ENCODE measurements at regions not wholly inside any gene's neighbourhood (a gene's known extent, or its start where the extent isn't known, plus 50 kb on each side); places are given as distances from the start of the nearest gene placed in this dataset.

DNA sequence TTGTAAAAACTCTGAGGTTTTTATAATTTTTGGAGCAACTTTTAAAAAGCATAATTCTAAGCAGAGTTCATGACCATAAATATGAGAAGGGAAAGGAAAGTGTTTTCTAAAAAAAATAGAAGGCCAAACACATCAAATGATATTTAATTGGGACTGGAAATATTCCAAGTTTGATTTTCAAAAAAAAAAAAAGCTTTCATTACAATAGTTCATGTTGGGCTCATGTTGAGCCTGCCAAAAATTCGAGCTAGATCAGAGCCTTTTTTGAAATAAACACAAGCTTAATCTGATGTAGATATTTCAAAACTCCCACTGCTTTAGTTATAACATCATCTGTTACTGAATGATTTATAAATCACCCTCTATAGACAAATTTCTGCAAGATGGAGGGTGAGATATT, 163.4 kb upstream of the DEFB112 start:
- intact Hi-C loops (cut with micrococcal nuclease) = no loop called here
- no CpG with 5 or more reads among the region's 1 CpG for whole genome bisulfite sequencing (ENCODE audit: insufficient coverage)

DNA sequence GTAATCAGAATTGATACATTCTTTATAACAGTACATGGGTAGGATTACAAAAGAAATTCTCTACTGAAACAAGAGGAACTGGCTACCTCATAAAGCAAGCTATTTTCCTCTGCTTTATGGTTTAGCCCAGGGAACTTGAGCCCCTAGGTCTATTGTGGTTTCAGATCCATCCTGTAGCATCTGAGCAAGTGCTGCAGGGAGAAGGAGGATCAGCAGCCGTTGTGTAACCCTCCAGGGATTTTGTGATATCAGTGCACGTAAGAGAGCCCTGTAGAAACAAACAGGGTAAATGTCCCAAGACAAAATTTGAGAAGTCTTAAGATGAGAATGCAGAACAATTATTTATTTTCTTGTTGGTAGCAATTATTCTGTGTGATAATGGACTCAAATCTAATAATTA, 165.2 kb upstream of the DEFB112 start:
- Histone ChIP-seq H3K4me1 (ENCODE audit: control insufficient read depth in 1 of 2, insufficient read depth in 2 of 2, low read length in 2 of 2) (no peaks in the 10 kb centered on the region), H4K20me1 (ENCODE audit: insufficient read depth, low read length) (no peaks in the 10 kb centered on the region), H2AFZ (ENCODE audit: insufficient read depth, low read depth, low read length, poor library complexity, severe bottlenecking) (no peak overlapping the region), H3K27me3 (ENCODE audit: control insufficient read depth in 2 of 2, insufficient read depth in 2 of 2, low read length in 2 of 2) (no peaks in the 10 kb centered on the region), H3K79me2 (ENCODE audit: insufficient read depth, low read length) (no peaks in the 10 kb centered on the region), H3K4me3 (replicated peaks in 1 of 3; ENCODE audit: low read depth in 2 of 3, low read length in 3 of 3) (no peak overlapping the region), H3K27ac (ENCODE audit: low read depth in 1 of 2, low read length in 2 of 2) (no peak overlapping the region), H3K9ac (ENCODE audit: insufficient read depth, low read length, poor library complexity, severe bottlenecking) (no peak overlapping the region), H3K4me2 (replicated peaks; ENCODE audit: extremely low read depth, low read length, poor library complexity, severe bottlenecking) (no peak overlapping the region), H3K9me3 (replicated peaks in 1 of 2; ENCODE audit: control insufficient read depth in 1 of 2, insufficient read depth in 1 of 2, low read length in 2 of 2) (no peaks in the 10 kb centered on the region), H3K36me3 (replicated peaks in 1 of 2; ENCODE audit: control insufficient read depth in 1 of 2, insufficient read depth in 2 of 2, low read length in 2 of 2) (no peaks in the 10 kb centered on the region)
- intact Hi-C loops (cut with micrococcal nuclease) = no loop called here
- no peak overlapping the region for H3K4me3 Mint-ChIP-seq
- no peaks in the 10 kb centered on the region for H3K9me3 Mint-ChIP-seq
- TF ChIP-seq, protein P1, sequence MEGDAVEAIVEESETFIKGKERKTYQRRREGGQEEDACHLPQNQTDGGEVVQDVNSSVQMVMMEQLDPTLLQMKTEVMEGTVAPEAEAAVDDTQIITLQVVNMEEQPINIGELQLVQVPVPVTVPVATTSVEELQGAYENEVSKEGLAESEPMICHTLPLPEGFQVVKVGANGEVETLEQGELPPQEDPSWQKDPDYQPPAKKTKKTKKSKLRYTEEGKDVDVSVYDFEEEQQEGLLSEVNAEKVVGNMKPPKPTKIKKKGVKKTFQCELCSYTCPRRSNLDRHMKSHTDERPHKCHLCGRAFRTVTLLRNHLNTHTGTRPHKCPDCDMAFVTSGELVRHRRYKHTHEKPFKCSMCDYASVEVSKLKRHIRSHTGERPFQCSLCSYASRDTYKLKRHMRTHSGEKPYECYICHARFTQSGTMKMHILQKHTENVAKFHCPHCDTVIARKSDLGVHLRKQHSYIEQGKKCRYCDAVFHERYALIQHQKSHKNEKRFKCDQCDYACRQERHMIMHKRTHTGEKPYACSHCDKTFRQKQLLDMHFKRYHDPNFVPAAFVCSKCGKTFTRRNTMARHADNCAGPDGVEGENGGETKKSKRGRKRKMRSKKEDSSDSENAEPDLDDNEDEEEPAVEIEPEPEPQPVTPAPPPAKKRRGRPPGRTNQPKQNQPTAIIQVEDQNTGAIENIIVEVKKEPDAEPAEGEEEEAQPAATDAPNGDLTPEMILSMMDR (IDR thresholded peaks at IDR 0.05) = no peak
- no peak for DNase-seq
- no peaks in the 10 kb centered on the region for H3K36me3 Mint-ChIP-seq
- H3K4me1 Mint-ChIP-seq = no peaks in the 10 kb centered on the region
- H3K27me3 Mint-ChIP-seq (ENCODE audit: low read depth in 3 of 3) = no peaks in the 10 kb centered on the region
- no peak overlapping the region for H3K27ac Mint-ChIP-seq
- WGBS (ENCODE audit: insufficient coverage) = no CpG with 5 or more reads among the region's 2 CpGs

More for the DNA sequence above, 163.4 kb upstream of the DEFB112 start:
- H2AFZ ChIP-seq (ENCODE audit: insufficient read depth, low read depth, low read length, poor library complexity, severe bottlenecking) = no peak overlapping the region
- no peak overlapping the region for H3K9ac ChIP-seq (ENCODE audit: insufficient read depth, low read length, poor library complexity, severe bottlenecking)
- no peaks in the 10 kb centered on the region for H3K36me3 Mint-ChIP-seq
- H3K27ac Mint-ChIP-seq = no peak overlapping the region
- H3K4me3 ChIP-seq (replicated peaks in 1 of 3; ENCODE audit: low read depth in 2 of 3, low read length in 3 of 3) = no peak overlapping the region
- H3K79me2 ChIP-seq (ENCODE audit: insufficient read depth, low read length) = no peaks in the 10 kb centered on the region
- peaks cover 0 to 4% (median 0%) of the 10 kb centered on the region in 7 donors for H3K9me3 Mint-ChIP-seq
- H3K4me1 Mint-ChIP-seq = no peaks in the 10 kb centered on the region
- no peak overlapping the region for H3K4me2 ChIP-seq (replicated peaks; ENCODE audit: extremely low read depth, low read length, poor library complexity, severe bottlenecking)
- no peaks in the 10 kb centered on the region for H3K27me3 ChIP-seq (ENCODE audit: control insufficient read depth in 2 of 2, insufficient read depth in 2 of 2, low read length in 2 of 2)
- H3K27me3 Mint-ChIP-seq (ENCODE audit: low read depth in 3 of 3) = no peaks in the 10 kb centered on the region
- no peaks in the 10 kb centered on the region for H3K36me3 ChIP-seq (replicated peaks in 1 of 2; ENCODE audit: control insufficient read depth in 1 of 2, insufficient read depth in 2 of 2, low read length in 2 of 2)
- no peaks in the 10 kb centered on the region for H3K9me3 ChIP-seq (replicated peaks in 1 of 2; ENCODE audit: control insufficient read depth in 1 of 2, insufficient read depth in 1 of 2, low read length in 2 of 2)
- H3K27ac ChIP-seq (ENCODE audit: low read depth in 1 of 2, low read length in 2 of 2) = no peak overlapping the region
- no peak for DNase-seq
- H3K4me1 ChIP-seq (ENCODE audit: control insufficient read depth in 1 of 2, insufficient read depth in 2 of 2, low read length in 2 of 2) = no peaks in the 10 kb centered on the region
- no peaks in the 10 kb centered on the region for H4K20me1 ChIP-seq (ENCODE audit: insufficient read depth, low read length)
- H3K4me3 Mint-ChIP-seq = no peak overlapping the region
- TF ChIP-seq, protein P1 (IDR thresholded peaks at IDR 0.05) = no peak
